HL-60 (cell line): ENCODE measurements at regions not wholly inside any gene's neighbourhood (a gene's known extent, or its start where the extent isn't known, plus 50 kb on each side); places are given as distances from the start of the nearest gene placed in this dataset.

Experiments
- CTCF ChIP-seq: IDR thresholded peaks from one replicate; pipeline ENCODE4 v1.5.1; 2011; ENCODE audit warnings: low read length, control low read depth, inconsistent platforms; ENCODE audit not compliant: insufficient read depth
- POLR2AphosphoS5 ChIP-seq: IDR thresholded peaks from 2 replicates; pipeline ENCODE4 v1.6.1; 2012; ENCODE audit warnings: low read depth
- REST ChIP-seq: IDR thresholded peaks from 2 replicates; pipeline ENCODE4 v1.6.1; 2012; ENCODE audit warnings: low read depth; ENCODE audit not compliant: insufficient replicate concordance
- SPI1 ChIP-seq: IDR thresholded peaks from 2 replicates; pipeline ENCODE4 v1.6.1; 2012; ENCODE audit warnings: low read depth, mild to moderate bottlenecking, borderline replicate concordance

DNA sequence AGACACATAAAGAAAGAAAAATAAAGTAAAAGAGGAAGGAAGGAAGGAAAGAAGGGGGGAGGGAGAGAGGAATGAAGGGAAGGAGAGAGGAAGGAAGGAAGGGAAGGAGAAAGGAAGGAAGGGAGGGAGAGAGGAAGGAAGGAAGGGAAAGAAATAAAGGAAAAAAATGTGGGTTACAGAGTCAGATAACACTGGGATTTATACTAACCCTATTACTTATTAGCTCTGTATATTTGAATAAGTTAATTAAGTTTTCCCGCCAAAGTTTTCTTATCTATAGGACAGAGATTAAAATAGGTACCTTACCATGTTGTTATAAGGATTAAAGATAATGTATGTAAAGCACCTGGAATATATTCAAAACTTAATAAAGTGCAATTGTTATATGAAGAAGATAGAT, 439.3 kb upstream of the KCNMB2 start:
- TF ChIP-seq CTCF (no peak), POLR2AphosphoS5 (no peak), REST (no peak), SPI1 (no peak)
